HCT116 (cell line): ENCODE measurements at regions not wholly inside any gene's neighbourhood (a gene's known extent, or its start where the extent isn't known, plus 50 kb on each side); places are given as distances from the start of the nearest gene placed in this dataset.

Experiments
- ATAC-seq: fragments of 200-7000 bp; cut with Tn5 transposase; 2 replicates; pipeline ENCODE4 v1.9.1; 2020; ENCODE audit warnings: mild to moderate bottlenecking, moderate library complexity
- BruUV-seq: library from RNA; stranded (reverse); fragments of 400-500 nt; replicated peaks from 2 replicates; lab custom pipeline; 2021; lab: Mats Ljungman, UMichigan
- CTCF ChIA-PET: fragments of 300-600 bp; sonication (Branson Sonifier 250); formaldehyde crosslinking; loops from one replicate; lab custom pipeline; 2021; ENCODE audit warnings: antibody characterized with exemption; lab: Charles Lee
- POLR2A ChIA-PET: fragments of 300-600, 350-600 bp; sonication (Branson Sonifier 250); formaldehyde crosslinking; loops from one replicate; lab custom pipeline; 2021; ENCODE audit warnings: antibody characterized with exemption; lab: Charles Lee
- RAD21 ChIA-PET, 2 experiments: fragments of 300-600 bp; sonication (Branson Sonifier 250); formaldehyde crosslinking; loops; one replicate each; lab custom pipeline; 2023; ENCODE audit warnings: low total read pairs in 2 of 2; ENCODE audit not compliant: uncharacterized antibody in 2 of 2, unreplicated experiment in 2 of 2, low non-redundant PET in 1 of 2; lab: Charles Lee
- DNase-seq: peaks from one replicate; pipeline ENCODE4 v3.0.0-alpha.2; 2010; ENCODE audit warnings: low read depth, low spot score
- H2AFZ ChIP-seq: fragments of 200-600 bp; shearing (Covaris generic), sonication (generic); 2 replicates; pipeline ENCODE4 v1.6.1; 2017; ENCODE audit warnings: low read depth, mixed run types, mixed read lengths, antibody characterized with exemption, low read length; ENCODE audit not compliant: poor library complexity, severe bottlenecking
- H3K27ac ChIP-seq: 2 replicates; pipeline ENCODE4 v1.5.1; 2012; ENCODE audit warnings: low read depth, low read length
- H3K27me3 ChIP-seq: fragments of 200-600 bp; sonication (generic); 2 replicates; pipeline ENCODE4 v1.6.1; 2016; ENCODE audit warnings: mixed run types, low read length, mixed read lengths; ENCODE audit not compliant: insufficient read depth
- H3K36me3 ChIP-seq, 2 experiments: fragments of 200-500 bp in 1 of 2; fragments of 200-600 bp in 1 of 2; sonication (Bioruptor generic) in 1 of 2; sonication (generic) in 1 of 2; 2 replicates each; pipeline versions ENCODE4 v1.5.1 to v1.6.1; 2014 to 2016; ENCODE audit warnings: low read length in 2 of 2, inconsistent platforms in 1 of 2, mixed read lengths in 1 of 2, mixed run types in 1 of 2; ENCODE audit not compliant: insufficient read depth in 2 of 2, control insufficient read depth in 1 of 2
- H3K4me1 ChIP-seq, 2 experiments: fragments of 200-600 bp in 1 of 2; sonication (generic) in 1 of 2; 2 replicates each; pipeline versions ENCODE4 v1.5.1 to v1.6.1; 2012 to 2017; ENCODE audit warnings: low read length in 2 of 2, inconsistent platforms in 1 of 2, mild to moderate bottlenecking in 1 of 2, mixed read lengths in 1 of 2, mixed run types in 1 of 2, moderate library complexity in 1 of 2; ENCODE audit not compliant: insufficient read depth in 2 of 2, control insufficient read depth in 1 of 2
- H3K4me2 ChIP-seq: fragments of 200-600 bp; sonication (generic); 2 replicates; pipeline ENCODE4 v1.6.1; 2017; ENCODE audit warnings: mixed run types, low read length, mixed read lengths
- H3K4me3 ChIP-seq, 2 experiments: fragments of 200-600 bp in 1 of 2; sonication (generic) in 1 of 2; replicated peaks in 1 of 2; 2 replicates each; pipeline ENCODE4 v1.5.1; 2011 to 2016; ENCODE audit warnings: low read length in 2 of 2, control low read depth in 1 of 2, low read depth in 1 of 2, mild to moderate bottlenecking in 1 of 2, mixed read lengths in 1 of 2, mixed run types in 1 of 2
- H3K79me2 ChIP-seq: fragments of 200-600 bp; sonication (generic); 2 replicates; pipeline ENCODE4 v1.6.1; 2017; ENCODE audit warnings: mild to moderate bottlenecking, mixed run types, low read length, moderate library complexity, mixed read lengths; ENCODE audit not compliant: insufficient read depth
- H3K9ac ChIP-seq: fragments of 200-600 bp; sonication (generic); 2 replicates; pipeline ENCODE4 v1.6.1; 2016; ENCODE audit warnings: low read length, mixed read lengths
- H3K9me2 ChIP-seq: fragments of 200-600 bp; sonication (generic), shearing (Covaris generic); 2 replicates; pipeline ENCODE4 v1.6.1; 2017; ENCODE audit warnings: mixed run types, mild to moderate bottlenecking, moderate library complexity; ENCODE audit not compliant: insufficient read depth
- H3K9me3 ChIP-seq, 2 experiments: fragments of 200-500 bp in 1 of 2; fragments of 200-600 bp in 1 of 2; sonication (Bioruptor generic) in 1 of 2; sonication (generic) in 1 of 2; 2 replicates each; pipeline ENCODE4 v1.6.1; 2014 to 2017; ENCODE audit warnings: low read length in 2 of 2, mixed read lengths in 2 of 2, inconsistent platforms in 1 of 2, low read depth in 1 of 2, mild to moderate bottlenecking in 1 of 2, mixed run types in 1 of 2, moderate library complexity in 1 of 2; ENCODE audit not compliant: control insufficient read depth in 1 of 2, insufficient read depth in 1 of 2
- H4K20me1 ChIP-seq: fragments of 200-600 bp; sonication (generic), shearing (Covaris generic); 2 replicates; pipeline ENCODE4 v1.6.1; 2017; ENCODE audit warnings: mixed run types, mild to moderate bottlenecking, moderate library complexity; ENCODE audit not compliant: insufficient read depth
- ATF3 ChIP-seq: IDR thresholded peaks from 2 replicates; pipeline ENCODE4 v1.6.1; 2012
- CBX3 ChIP-seq: IDR thresholded peaks from 2 replicates; pipeline ENCODE4 v1.6.1; 2012; ENCODE audit warnings: low read depth
- CEBPB ChIP-seq: IDR thresholded peaks from 2 replicates; pipeline ENCODE4 v1.6.1; 2012; ENCODE audit warnings: low read depth
- EGR1 ChIP-seq: IDR thresholded peaks from 2 replicates; pipeline ENCODE4 v1.6.1; 2012; ENCODE audit warnings: low read depth
- ELF1 ChIP-seq: IDR thresholded peaks from 2 replicates; pipeline ENCODE4 v1.6.1; 2012; ENCODE audit warnings: low read depth, borderline replicate concordance
- EZH2 ChIP-seq: fragments of 200-600 bp; sonication (generic); IDR thresholded peaks from 2 replicates; pipeline ENCODE4 v1.6.1; 2017; ENCODE audit warnings: antibody characterized with exemption, mixed run types
- EZH2phosphoT487 ChIP-seq: fragments of 200-600 bp; IDR thresholded peaks from 2 replicates; pipeline ENCODE4 v1.6.1; 2018; ENCODE audit warnings: antibody characterized with exemption, borderline replicate concordance
- POLR2A ChIP-seq: IDR thresholded peaks from 2 replicates; pipeline ENCODE4 v1.7.0; 2011; ENCODE audit warnings: borderline replicate concordance; ENCODE audit not compliant: insufficient read depth, insufficient read length; ENCODE audit errors: extremely low read depth
- RAD21 ChIP-seq: IDR thresholded peaks from 2 replicates; pipeline ENCODE4 v1.6.1; 2012; ENCODE audit warnings: low read depth, mild to moderate bottlenecking
- REST ChIP-seq: IDR thresholded peaks from 2 replicates; pipeline ENCODE4 v1.6.1; 2012; ENCODE audit warnings: low read depth
- SIN3A ChIP-seq: IDR thresholded peaks from 2 replicates; pipeline ENCODE4 v1.6.1; 2012; ENCODE audit warnings: low read depth
- SP1 ChIP-seq: IDR thresholded peaks from 2 replicates; pipeline ENCODE4 v1.6.1; 2012; ENCODE audit warnings: low read depth
- SRF ChIP-seq: IDR thresholded peaks from 2 replicates; pipeline ENCODE4 v1.6.1; 2012; ENCODE audit warnings: low read depth
- TCF7L2 ChIP-seq: IDR thresholded peaks from 2 replicates; pipeline ENCODE4 v1.7.0; 2011; ENCODE audit warnings: borderline replicate concordance, inconsistent platforms; ENCODE audit not compliant: insufficient read depth, insufficient read length; ENCODE audit errors: extremely low read depth
- YY1 ChIP-seq: IDR thresholded peaks from 2 replicates; pipeline ENCODE4 v1.6.1; 2011; ENCODE audit warnings: low read length, low read depth, moderate library complexity, mild to moderate bottlenecking; ENCODE audit not compliant: insufficient replicate concordance; ENCODE audit errors: extremely low read depth
- ZBTB33 ChIP-seq: IDR thresholded peaks from 2 replicates; pipeline ENCODE4 v1.6.1; 2011; ENCODE audit warnings: mild to moderate bottlenecking, low read length, moderate library complexity; ENCODE audit not compliant: insufficient replicate concordance; ENCODE audit errors: extremely low read depth
- ZFX ChIP-seq: fragments of 450-650 bp; IDR thresholded peaks from 2 replicates; pipeline ENCODE4 v1.6.1; 2017
- ZNF274 ChIP-seq: fragments of 200-500 bp; sonication (Bioruptor generic); IDR thresholded peaks from 2 replicates; pipeline ENCODE4 v1.6.1; 2014; ENCODE audit warnings: mild to moderate bottlenecking, low read depth, low read length, inconsistent platforms
- intact Hi-C: fragments of 100-400 bp; cut with micrococcal nuclease; formaldehyde crosslinking; loops from 2 replicates; pipeline ENCODE4 v1.10.0; 2022

GRCh38 chr12:113676117-113676516 lies 204.4 kb upstream of the LHX5 start:
- Histone ChIP-seq H3K9me2 (no peaks in the 10 kb centered on the region), H3K9ac (no peak overlapping the region), H3K4me2 (no peak overlapping the region), H3K27ac (no peak overlapping the region), H3K9me3 (no peaks in the 10 kb centered on the region), H4K20me1 (no peaks in the 10 kb centered on the region), H3K4me3 (no peak overlapping the region), H3K79me2 (no peaks in the 10 kb centered on the region), H3K36me3 (no peaks in the 10 kb centered on the region), H2AFZ (no peak overlapping the region), H3K27me3 (peaks cover 26% of the 10 kb centered on the region), H3K4me1 (no peaks in the 10 kb centered on the region)
- ChIA-PET RAD21 (no interaction called here), CTCF (no interaction called here), POLR2A (no interaction called here)
- TF ChIP-seq CEBPB (no peak), SRF (no peak), ATF3 (no peak), RAD21 (no peak), ELF1 (no peak)
- DNase-seq (no peak), ATAC-seq (no peak)
- intact Hi-C loops = no loop called here
- no TSS peak for BruUV-seq

GRCh38 chr12:113674996-113675395 lies 203.3 kb upstream of the LHX5 start:
- Histone ChIP-seq H2AFZ (no peak overlapping the region), H3K9me2 (no peaks in the 10 kb centered on the region), H3K4me2 (no peak overlapping the region), H3K27ac (no peak overlapping the region), H4K20me1 (no peaks in the 10 kb centered on the region), H3K27me3 (peaks cover 26% of the 10 kb centered on the region), H3K79me2 (no peaks in the 10 kb centered on the region), H3K9me3 (no peaks in the 10 kb centered on the region), H3K36me3 (no peaks in the 10 kb centered on the region), H3K9ac (no peak overlapping the region), H3K4me1 (no peaks in the 10 kb centered on the region), H3K4me3 (no peak overlapping the region)
- no peak for ATAC-seq
- no peak for DNase-seq
- POLR2A ChIA-PET = no interaction called here
- intact Hi-C loops = no loop called here
- RAD21 ChIA-PET = no interaction called here
- no TSS peak for BruUV-seq
- CTCF ChIA-PET = no interaction called here
- no peak for TF ChIP-seq YY1
- no peak for TF ChIP-seq REST
- TF ChIP-seq EZH2phosphoT487 = no peak
- no peak for TF ChIP-seq SIN3A
- no peak for TF ChIP-seq SP1
- TF ChIP-seq ZBTB33 = no peak
- no peak for TF ChIP-seq ZNF274
- no peak for TF ChIP-seq ZFX
- TF ChIP-seq POLR2A = no peak
- no peak for TF ChIP-seq EGR1
- no peak for TF ChIP-seq EZH2
- TF ChIP-seq TCF7L2 = no peak
- no peak for TF ChIP-seq CBX3
